ENCODE measurements at regions not wholly inside any gene's neighbourhood (a gene's known extent, or its start where the extent isn't known, plus 50 kb on each side); places are given as distances from the start of the nearest gene placed in this dataset.

- TF ChIP-seq CTCF (conservative IDR thresholded peaks at IDR 0.05; ENCODE audit: control insufficient read depth, insufficient read depth, low read depth, low read length): no peak
- peak; percentile 99 for DNase-seq (ENCODE audit: low read depth)
- H3K4me3 ChIP-seq (ENCODE audit: control insufficient read depth, low read depth, low read length): no peak overlapping the region
Measured at GRCh38 chr2:240250985-240251847, 110.8 kb upstream of the OTOS start.

GRCh38 chr2:240251848-240252190, 111.4 kb upstream of the OTOS start:
- DNase-seq (ENCODE audit: low read depth): no peak
- TF ChIP-seq CTCF (conservative IDR thresholded peaks at IDR 0.05; ENCODE audit: control insufficient read depth, insufficient read depth, low read depth, low read length): no peak
- H3K4me3 ChIP-seq (ENCODE audit: control insufficient read depth, low read depth, low read length): no peak overlapping the region

GRCh38 chr2:240252191-240252871, 111.9 kb upstream of the OTOS start:
- H3K4me3 ChIP-seq (ENCODE audit: control insufficient read depth, low read depth, low read length): no peak overlapping the region
- no peak for TF ChIP-seq CTCF (conservative IDR thresholded peaks at IDR 0.05; ENCODE audit: control insufficient read depth, insufficient read depth, low read depth, low read length)
- DNase-seq (ENCODE audit: low read depth): no peak

GRCh38 chr2:240252872-240253511, 112.5 kb upstream of the OTOS start:
- no peak overlapping the region for H3K4me3 ChIP-seq (ENCODE audit: control insufficient read depth, low read depth, low read length)
- DNase-seq (ENCODE audit: low read depth): no peak
- TF ChIP-seq CTCF (conservative IDR thresholded peaks at IDR 0.05; ENCODE audit: control insufficient read depth, insufficient read depth, low read depth, low read length): no peak

GRCh38 chr2:240253583-240254145, 113.2 kb upstream of the OTOS start:
- H3K4me3 ChIP-seq (ENCODE audit: control insufficient read depth, low read depth, low read length): no peak overlapping the region
- DNase-seq (ENCODE audit: low read depth): no peak
- no peak for TF ChIP-seq CTCF (conservative IDR thresholded peaks at IDR 0.05; ENCODE audit: control insufficient read depth, insufficient read depth, low read depth, low read length)

GRCh38 chr2:240254337-240255164, 114.1 kb upstream of the OTOS start:
- H3K4me3 ChIP-seq (ENCODE audit: control insufficient read depth, low read depth, low read length): no peak overlapping the region
- no peak for DNase-seq (ENCODE audit: low read depth)
- TF ChIP-seq CTCF (conservative IDR thresholded peaks at IDR 0.05; ENCODE audit: control insufficient read depth, insufficient read depth, low read depth, low read length): no peak

Data from fibroblast of mammary gland (primary cell).